GM21717 (cell line): ENCODE measurements at regions not wholly inside any gene's neighbourhood (a gene's known extent, or its start where the extent isn't known, plus 50 kb on each side); places are given as distances from the start of the nearest gene placed in this dataset.

Source experiments
- ATAC-seq: cut with Tn5 transposase; IDR thresholded peaks from one replicate; pipeline ENCODE4 v1.9.1; 2021; ENCODE audit warnings: mild to moderate bottlenecking, moderate library complexity; ENCODE audit not compliant: unreplicated experiment

DNA sequence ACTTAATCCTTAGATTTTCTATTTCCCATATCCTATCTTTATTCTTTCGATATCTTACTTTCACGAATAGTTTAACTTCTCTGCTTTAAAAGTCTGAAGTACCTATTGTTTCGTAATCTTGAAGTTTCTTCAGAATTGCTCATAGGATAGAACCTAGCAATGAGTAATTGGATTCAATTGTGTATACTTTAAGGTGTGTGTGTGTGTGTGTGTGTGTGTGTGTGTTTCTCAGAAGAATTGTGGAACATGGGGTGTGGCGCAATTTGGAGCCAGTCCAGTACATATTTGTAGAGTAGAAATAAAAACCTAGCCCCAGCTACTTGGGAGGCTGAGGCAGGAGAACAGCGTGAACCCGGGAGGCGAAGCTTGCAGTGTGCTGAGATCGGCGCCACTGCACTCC, 897.6 kb downstream of the BCL11A start:
- ATAC-seq: no peak

DNA sequence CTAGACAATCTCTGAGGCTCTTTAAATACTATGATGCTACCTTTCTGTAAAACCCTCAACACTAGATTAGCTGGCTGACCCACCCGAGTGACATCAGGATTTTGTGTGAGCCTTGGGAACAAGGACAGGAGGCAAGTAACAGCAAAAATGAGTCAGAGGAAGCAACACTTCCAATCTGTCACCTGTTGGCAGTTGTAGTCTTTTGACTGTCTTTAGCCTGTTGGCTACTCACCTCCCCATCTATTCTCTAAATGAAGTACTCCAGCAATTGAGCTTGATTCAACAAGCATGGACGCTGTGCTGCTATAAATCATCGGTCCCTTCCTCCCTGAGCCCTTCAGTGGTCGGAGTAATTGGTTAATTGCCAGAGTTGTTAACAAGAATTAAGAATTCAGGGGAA, 898.7 kb downstream of the BCL11A start:
- ATAC-seq: no peak

DNA sequence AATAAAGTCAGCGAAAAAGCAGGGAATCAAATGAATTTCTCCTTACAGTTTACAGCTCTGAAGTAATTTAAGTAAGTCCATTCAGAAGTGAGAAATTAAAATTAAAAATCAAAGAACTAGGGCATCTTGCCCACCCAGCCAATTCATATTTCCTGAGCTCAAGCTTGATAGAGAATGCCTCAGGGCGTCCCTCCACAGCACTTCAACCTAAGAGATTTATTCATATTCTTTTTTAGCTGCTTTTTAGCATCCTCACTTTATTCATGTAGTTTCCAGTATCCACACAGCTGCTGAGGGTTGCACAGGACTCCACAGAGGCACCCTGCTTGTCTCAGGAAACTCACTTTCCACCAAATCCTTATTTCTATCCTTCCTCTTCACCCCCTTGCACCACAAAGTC, 900.3 kb downstream of the BCL11A start:
- no peak for ATAC-seq

DNA sequence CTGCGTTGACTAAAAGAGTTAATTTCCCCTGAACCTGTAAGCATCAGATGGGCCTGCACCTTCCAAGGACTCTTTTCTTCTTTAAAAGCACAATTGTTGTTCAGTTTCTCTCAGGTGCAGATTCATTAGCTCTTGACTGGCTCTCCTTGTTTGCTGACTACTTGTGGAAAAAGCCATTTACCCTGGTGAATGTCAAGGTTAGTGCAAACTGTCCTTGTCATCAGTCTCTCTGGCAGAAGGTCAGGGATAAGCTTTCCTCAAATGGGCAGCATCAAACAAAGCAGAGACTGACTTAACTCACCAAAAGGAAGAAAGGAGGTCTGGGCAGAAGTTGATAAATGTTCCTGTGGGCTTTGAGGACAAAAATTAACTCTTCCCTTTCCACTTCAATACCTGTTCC, 922.7 kb downstream of the BCL11A start:
- no peak for ATAC-seq

DNA sequence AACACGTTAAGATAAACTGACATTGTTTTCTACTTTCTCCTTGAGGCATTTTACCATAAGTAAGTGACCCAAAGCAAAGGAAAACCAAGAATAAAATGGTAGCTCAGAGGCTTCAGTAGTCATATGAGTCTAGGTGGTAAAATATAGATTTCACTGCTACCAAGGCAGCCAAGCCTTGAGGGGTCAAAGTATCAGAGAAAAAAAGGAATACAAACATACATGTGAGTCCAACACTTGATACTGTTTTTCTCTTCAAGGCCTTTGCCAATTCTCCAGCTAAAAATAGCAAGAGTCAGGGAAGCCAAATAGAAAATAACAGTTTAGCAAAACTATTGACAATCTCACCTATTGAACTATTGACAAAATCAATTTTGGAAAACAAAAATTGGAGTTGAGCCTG, 925.9 kb downstream of the BCL11A start:
- no peak for ATAC-seq

DNA sequence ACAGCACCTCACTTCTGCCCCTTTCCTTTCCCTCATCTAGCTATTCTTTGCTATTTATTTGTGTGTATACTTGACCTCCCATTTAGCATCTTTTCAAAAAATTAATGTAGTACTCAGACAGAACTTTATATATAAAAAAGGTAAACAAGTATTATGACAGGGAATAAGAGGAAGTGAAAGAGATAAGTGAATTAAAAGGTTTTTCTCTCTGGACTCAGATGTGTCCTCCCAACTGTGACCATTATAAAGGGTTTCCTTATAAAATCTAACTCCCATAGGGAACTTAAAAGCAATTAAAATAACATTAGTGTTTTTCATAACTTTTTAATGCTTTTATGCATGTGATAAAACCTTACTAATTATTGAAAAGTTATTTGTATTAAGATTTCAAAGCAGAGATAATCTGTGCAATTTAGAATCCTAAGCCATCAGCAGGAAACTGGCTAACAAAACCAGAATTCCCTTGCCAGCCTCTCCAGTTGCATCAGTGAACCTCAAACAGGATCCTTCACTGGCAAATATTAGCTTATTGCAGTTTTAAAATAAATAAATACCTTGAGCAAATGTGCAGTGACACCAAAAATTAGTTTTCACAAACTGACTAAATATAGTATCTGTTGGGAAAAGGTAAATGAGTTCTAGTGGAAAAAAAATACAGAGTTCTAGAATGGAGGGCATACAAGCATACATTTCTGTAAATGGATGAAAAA, 930.7 kb downstream of the BCL11A start:
- ATAC-seq: no peak

DNA sequence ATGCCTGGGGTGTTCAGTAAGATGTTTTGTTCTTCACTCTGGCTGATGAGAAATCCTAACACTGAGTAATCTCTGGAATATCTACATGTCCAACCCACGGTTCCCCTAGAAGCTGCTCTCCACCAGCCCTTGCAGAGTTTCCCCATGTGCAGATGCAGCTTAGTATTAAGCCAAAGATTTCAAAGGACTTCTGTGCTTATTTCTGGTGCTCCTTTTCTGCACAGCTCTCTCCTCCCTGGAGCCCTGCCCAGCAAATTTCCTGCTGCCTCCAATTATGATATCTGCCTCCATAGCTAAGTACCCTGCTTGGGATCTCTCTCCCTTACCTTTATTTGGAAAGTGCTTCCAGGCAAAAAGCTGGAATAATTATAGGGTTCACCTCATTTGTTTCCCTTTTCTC, 949.3 kb downstream of the BCL11A start:
- no peak for ATAC-seq

DNA sequence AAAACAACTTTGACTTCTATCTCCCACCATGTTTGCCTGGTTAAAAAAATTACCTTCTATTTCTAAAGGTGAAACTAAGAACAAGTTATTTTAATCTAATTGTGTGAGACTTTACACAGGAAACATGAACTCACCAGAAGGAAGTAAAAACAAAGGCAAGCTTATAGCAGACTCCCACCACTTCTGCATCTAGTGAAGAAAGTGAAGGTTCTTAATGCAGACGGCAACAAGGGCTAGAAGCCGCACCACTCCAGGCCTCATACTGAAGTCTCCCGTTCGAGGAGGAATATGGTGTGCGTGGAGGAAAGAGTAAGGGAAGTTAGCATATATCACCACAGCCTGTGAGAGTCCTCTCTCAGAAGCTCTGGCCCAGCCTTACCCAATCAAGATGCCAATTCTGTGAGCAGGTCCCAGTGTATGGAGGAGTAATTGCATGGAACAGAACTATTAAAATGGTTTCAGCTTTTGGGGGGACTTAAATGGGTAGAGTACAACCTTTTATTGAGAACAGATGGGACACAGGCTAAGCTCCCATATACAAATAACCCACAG, 958.7 kb downstream of the BCL11A start:
- ATAC-seq: peak; percentile 67

DNA sequence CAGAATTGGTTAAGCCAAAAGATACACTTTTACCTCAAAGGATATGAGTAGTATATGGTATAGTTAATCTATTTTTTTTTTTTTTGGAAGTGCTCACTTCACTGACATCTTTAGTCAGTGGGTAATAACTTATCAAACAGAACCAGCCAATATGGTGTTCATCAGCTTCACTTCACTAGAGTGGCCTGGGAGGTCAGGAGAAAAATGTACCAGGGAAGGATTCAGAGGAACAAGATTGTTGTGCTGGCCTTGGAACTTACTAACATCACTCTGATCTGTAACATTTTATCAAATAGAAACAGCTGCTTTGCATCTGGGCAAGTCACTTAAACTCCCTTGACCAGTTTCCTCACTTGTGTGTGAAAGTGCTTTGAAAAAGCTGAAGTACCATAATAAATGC, 962.7 kb downstream of the BCL11A start:
- no peak for ATAC-seq

DNA sequence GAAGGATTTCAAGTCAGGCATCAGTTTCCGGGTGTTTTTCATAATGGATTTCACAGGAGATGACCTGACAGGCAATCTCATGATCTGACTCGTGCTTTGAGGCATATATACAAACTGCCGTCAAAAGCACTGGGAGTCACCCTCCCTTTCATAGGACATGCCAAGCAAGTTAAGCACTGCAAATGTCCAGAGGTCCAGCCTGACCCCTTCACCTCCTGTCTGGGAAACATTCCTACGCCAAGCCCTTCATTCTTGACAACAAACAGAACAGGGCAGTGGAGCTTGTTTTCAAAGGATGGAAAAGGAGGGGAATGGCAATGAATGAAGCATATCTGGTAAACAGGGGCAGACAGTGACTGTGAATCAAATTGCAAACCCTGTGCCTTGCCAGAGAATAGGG, 963.6 kb downstream of the BCL11A start:
- ATAC-seq: no peak

DNA sequence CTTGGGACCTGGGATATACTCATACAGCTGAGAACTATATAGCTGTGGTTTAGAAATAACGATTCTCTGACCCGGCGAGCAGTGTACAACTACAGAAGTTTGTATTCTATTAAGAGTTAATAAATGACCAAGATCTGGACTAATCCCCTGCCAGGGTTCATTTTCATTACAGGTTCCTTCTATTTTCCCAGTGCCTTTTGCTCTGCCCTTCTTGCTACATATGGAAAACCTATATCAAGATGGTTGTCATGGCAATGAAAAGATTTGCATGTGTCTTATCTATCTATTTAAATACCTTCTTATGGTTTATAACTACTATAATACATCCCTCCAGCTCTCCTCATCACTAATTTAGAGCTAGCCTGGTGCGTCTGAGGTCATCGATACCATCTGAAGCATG, 965.2 kb downstream of the BCL11A start:
- ATAC-seq: no peak

DNA sequence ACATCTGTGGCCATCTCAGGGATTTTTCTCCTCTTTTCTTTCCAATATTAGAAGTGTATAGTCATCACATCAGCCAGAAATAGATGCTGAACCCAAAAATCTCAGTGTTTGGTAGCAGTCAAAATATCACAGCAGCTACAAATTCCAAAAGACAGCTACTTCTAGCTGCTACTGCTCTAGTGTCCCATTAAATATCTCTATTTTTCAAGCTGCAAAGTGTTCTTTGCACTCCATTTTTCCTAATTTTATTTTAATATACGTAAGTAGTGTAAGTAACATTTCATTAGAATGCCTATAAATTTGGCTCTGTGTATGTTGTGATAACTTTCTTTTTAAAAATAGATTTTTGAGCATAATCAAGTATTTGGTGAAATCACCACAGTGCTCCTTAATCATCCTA, 967.3 kb downstream of the BCL11A start:
- ATAC-seq: no peak

DNA sequence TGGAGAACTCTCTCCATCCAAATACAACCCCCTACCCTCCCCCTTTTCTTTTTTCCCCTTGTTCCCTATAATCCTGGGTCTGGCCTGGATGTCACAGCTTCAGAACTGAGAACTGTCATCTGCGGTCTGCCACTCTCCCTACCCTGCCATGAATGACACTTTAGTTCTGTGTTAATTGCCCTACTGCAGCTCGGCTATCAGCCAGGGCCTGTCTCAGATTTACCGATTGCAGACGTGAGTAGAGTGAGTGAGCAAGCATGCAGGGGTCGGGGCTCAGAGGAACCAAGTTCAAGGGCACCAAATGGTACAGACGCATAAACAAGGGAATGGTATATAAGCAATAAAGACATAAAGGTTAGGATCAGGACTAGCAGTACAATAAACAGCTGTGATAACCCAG, 967.8 kb downstream of the BCL11A start:
- no peak for ATAC-seq

DNA sequence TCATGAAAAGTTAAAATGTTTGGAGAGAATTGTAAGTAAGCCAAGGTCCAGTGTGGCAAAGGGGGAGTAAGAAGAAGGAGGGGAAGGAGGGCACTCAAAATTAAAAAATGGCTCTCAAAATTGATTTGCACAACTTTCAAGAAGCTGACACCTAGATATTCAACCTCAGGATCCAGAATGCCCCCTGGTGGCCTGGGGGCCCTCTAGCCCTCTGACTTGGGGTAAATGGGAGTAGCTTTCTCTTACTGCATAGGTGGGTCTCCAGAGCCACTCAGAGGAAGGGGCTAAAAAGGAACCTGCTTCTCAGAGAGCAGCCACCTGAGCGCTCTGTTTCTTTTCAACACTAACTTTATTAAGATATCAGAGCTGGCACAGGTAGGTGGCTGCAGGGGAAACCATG, 968.5 kb downstream of the BCL11A start:
- ATAC-seq: no peak

DNA sequence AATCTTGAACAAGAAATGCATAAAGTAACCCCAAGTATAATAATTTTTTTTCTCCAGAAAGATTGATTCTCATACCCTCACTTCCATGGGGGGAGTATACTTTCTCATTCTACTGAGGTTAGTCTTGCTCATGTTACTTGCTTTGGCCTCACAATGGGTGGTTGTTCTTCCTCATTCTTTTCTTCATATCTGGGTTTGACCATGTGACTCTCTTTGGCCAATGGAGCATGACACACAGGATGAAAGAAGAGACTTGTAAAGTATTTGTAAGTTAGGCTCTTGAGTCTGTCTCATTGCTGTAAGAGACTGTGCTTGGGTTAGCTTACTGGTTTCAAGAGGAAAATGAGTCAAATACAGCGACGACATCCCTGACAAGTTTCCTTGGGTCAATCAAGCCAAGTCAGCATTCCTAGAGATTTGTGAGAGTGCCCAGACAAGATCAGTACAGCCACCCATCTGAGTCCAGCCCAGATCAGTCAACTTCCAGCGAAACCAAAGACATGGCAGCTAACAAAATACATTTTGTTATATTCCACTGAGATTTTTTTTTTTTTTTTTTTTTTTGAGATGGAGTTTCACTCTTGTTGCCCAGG, 970.2 kb downstream of the BCL11A start:
- no peak for ATAC-seq

DNA sequence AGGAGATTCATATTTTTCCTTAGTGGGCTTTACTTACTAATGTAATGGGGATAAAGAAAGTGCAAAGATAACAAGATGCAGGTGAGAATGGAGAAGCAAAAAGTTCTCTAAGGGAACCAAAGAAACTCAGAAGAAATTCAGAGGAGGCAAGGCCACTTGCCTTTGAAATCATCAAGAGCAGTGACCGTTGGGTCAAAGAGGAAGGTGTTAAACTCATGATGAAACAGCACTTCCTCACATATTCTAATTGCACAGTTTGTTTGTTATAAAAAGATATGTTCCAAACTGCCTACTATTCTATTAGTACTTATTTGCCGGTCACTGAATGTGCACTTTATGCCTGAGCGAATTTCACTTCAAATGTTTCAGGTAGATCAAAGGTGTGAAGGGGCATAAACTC, 975.1 kb downstream of the BCL11A start:
- ATAC-seq: no peak

DNA sequence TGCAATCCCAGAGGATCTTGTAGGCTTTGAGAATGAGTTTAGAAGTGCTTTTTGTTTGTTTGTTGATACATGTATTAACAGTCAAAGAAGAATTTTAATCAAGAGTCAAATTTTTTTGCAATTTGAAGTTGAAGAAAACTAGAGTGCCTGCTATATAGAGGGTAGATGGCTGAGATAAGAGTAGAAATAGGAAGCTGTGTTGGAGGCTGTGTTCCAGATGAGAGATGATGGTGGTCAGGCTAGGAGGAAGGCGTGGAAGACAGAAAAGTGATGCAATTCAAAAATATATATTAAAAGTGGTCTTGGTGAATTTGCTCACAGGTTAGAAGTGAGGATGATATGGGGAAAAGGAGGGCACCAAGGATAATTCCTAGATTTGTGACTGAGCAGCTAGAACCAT, 978.3 kb downstream of the BCL11A start:
- no peak for ATAC-seq

DNA sequence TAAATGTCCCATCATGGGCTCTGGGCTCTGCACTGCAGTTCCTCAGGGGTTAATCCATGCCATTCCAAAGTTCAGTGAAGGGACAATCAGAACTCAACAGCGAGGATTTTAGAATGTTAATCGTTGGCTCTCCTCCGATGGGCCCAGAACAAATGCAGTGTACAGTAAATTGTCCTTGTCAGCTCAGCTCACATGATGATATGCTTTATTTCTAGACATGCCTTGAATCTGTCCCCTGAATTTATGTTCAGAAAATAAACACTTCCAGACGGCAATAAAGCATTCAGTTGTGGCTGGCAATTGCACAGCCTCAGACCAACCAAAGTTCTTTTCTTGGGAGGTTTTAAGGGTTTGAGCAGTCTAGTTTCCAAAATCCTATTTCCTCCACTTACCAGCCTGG, 981.2 kb downstream of the BCL11A start:
- ATAC-seq: no peak

DNA sequence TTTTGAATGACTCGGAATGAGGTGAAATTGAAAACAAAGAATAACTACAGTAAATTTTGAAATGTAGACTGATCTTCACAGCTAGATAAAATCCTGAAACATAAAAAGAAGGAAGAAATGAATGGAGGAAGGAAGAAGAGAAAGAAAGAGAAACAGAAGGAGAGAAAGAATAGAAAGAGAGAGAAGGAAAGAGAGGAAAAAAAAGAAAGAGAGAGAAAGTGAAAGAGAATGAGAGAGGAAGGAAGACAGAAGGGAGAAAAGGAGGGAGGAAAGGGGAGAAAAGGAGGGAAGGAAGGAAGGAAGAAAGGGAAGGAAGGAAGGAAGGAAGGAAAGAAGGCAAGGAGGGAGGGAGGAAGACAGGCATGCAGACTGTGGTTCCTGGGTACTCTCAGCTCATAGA, 982.6 kb downstream of the BCL11A start:
- ATAC-seq: no peak

DNA sequence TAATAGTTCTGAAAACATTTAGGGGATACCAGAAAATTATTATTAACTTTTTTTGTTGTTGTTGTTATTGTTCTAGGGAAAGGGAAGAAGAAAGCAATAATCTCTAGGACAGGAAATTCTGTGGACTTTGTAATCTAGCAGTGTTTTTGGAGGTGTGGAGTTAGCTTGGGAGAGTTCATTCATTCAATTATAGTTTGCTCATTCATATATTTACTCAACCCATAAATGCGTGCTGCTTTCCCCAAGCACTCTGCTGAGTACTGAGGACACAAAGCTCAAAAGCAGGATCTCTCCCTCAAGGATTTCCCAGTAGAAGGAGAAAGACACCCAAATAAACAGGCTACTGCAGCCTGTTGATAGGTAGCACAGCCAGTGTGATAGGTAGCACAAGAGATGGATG, 984.3 kb downstream of the BCL11A start:
- no peak for ATAC-seq

DNA sequence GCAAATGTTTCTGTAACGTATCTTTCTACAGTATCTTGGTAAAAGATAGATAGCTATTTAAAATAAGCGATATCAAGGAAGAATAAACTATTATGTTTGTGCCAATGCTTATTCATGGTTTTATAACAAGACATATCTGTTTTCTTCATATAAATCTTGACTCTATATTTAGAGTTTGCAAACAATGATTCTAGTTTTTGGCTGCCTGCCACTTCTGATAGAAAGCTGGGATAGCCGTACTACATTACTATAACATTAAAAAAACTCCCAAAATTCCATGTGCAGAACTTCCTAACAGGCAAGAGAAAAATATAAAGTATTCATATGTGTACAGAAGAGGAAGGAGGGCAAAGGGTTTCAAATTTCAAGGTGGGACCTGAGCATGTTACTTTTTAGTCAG, 985.0 kb downstream of the BCL11A start:
- ATAC-seq: no peak

DNA sequence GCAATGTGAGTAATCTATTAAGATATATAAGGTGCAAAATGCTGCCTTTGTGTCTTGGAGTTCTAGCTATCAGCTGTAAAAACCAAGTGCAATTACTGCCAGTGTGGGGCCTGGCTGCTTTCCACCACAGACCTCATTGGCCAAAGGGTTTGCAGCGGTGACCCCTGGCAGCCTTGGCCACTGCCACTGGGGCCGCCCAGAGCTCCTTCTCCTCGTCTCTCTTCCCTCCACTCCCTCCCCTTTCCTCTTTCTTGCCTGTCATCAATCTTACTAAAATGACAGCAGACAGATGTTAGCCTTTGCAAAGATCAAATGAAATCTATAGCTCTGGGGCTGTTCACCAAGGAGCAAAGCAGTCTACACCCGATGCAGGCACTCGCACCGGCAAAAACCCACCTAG, 986.3 kb downstream of the BCL11A start:
- no peak for ATAC-seq

DNA sequence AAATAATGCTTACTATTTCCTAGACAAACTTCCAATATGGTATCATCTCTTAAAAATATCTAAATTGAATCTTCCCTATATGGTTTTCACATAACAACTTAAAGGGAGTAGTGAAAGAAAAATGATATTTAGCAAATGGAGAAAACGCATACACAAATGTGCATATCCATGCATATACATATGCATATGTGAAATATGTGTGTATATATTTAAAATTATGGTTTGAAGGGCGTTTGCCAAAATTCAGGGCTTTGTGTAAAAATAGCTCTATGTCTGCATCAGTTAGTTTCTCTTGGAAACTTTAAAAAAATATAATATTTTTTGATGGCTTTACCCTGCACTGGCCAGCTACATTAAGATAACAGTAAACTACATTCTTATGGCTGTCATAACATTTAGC, 986.7 kb downstream of the BCL11A start:
- ATAC-seq: no peak
